Cardiac muscle cell (in vitro differentiated cells and primary cell): ENCODE measurements at regions not wholly inside any gene's neighbourhood (a gene's known extent, or its start where the extent isn't known, plus 50 kb on each side); places are given as distances from the start of the nearest gene placed in this dataset.

Experiments
- DNase-seq, 2 donors: peaks; one replicate each; pipeline versions ENCODE4 v3.0.0 to v3.0.0-alpha.2; 2010 to 2017; ENCODE audit warnings: low read depth in 1 of 2, low spot score in 1 of 2
- H3K27ac ChIP-seq: fragments of 200-600 bp; sonication (generic); 2 replicates; pipeline ENCODE4 v1.5.1; 2016
- H3K27me3 ChIP-seq: fragments of 200-600 bp; sonication (generic); 2 replicates; pipeline ENCODE4 v1.6.0; 2016; ENCODE audit warnings: control low read depth
- H3K36me3 ChIP-seq: fragments of 200-600 bp; sonication (generic); 2 replicates; pipeline ENCODE4 v1.5.1; 2016; ENCODE audit warnings: control low read depth
- H3K4me1 ChIP-seq: fragments of 200-600 bp; sonication (generic); 2 replicates; pipeline ENCODE4 v1.8.1; 2017; ENCODE audit warnings: low read depth, mild to moderate bottlenecking, mixed run types
- H3K4me3 ChIP-seq: fragments of 200-600 bp; sonication (generic); 2 replicates; pipeline ENCODE4 v1.5.1; 2016; ENCODE audit warnings: mild to moderate bottlenecking
- H3K9me3 ChIP-seq: fragments of 200-600 bp; sonication (generic); 2 replicates; pipeline ENCODE4 v1.5.1; 2017; ENCODE audit warnings: low read depth, mild to moderate bottlenecking, control low read depth
- CTCF ChIP-seq: IDR thresholded peaks from 2 replicates; pipeline ENCODE4 v1.5.1; 2012; ENCODE audit warnings: low read depth, mild to moderate bottlenecking, low read length

DNA sequence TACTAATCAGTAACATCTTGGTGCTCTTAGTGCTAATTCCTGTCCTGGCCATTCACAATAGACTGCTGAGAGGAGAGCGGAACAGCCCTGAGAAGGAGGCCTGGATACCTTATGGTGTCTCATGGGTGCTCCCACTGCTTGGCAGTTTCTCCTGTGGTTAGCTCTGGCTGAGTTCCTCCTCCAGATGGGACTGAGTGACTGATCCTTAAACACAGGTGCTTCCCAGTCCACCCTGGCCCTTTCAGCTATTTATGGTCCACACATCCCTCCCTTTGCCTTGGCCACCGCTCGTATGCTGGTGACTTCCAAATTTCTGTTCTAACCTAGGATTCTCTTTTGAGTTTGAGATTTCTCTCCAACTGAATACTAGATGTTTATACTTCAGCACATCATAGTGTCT lies 157.0 kb upstream of the CACNA1E start:
- Histone ChIP-seq H3K4me3 (no peak overlapping the region), H3K27me3 (peaks cover 12% of the 10 kb centered on the region), H3K9me3 (no peaks in the 10 kb centered on the region), H3K4me1 (no peaks in the 10 kb centered on the region), H3K27ac (no peak overlapping the region), H3K36me3 (no peaks in the 10 kb centered on the region)
- no peak for TF ChIP-seq CTCF
- DNase-seq, result no peak

DNA sequence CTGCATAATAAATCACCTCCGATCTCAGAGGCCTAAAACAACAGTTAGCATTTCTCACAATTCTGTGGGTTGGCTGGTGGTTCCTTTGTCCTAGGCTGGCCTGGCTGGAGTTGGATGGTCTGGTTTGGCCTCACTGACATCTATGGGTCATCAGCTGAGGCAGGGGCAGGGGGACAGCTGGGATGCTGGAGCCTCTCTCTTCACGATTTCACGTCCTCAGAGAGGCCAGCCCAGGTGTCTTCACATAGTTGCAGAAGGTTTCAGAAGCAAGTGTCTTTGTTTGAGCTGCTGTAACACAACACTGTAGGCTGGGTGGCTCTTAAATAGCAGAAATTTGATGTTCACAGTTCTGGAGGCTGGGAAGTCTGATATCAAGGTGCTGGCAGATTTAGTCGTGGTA lies 155.5 kb upstream of the CACNA1E start:
- DNase-seq, result no peak
- H3K4me1 ChIP-seq, result no peaks in the 10 kb centered on the region
- no peaks in the 10 kb centered on the region for H3K27me3 ChIP-seq
- no peak overlapping the region for H3K4me3 ChIP-seq
- H3K27ac ChIP-seq, result no peak overlapping the region
- no peak for TF ChIP-seq CTCF
- no peaks in the 10 kb centered on the region for H3K36me3 ChIP-seq
- H3K9me3 ChIP-seq, result no peaks in the 10 kb centered on the region

- no peaks in the 10 kb centered on the region for H3K9me3 ChIP-seq
- H3K4me3 ChIP-seq, result no peak overlapping the region
- H3K4me1 ChIP-seq, result no peaks in the 10 kb centered on the region
- no peaks in the 10 kb centered on the region for H3K27me3 ChIP-seq
- H3K36me3 ChIP-seq, result no peaks in the 10 kb centered on the region
- TF ChIP-seq CTCF, result no peak
- H3K27ac ChIP-seq, result no peak overlapping the region
- DNase-seq, result no peak
Measured at GRCh38 chr1:181334724-181335123, 148.6 kb upstream of the CACNA1E start.

DNA sequence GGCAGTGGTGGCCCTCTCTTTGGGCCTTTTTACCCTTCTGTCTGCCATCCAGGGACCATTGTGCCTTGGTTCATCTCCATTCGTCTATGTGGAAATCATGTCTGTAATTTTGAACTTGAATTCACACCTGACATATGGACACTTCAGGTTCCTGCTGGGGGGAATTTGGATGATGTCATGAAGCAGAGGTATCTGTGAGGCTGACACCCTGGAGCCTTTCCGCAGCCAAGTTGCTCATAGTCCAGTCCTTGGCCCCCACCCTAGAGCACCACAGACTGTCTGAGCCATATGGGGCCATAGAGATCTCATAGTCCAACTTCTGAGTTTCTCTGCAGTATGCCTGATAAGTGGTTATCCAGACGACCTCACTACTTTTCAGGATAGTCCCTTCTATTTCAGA lies 147.7 kb upstream of the CACNA1E start:
- Histone ChIP-seq H3K36me3 (no peaks in the 10 kb centered on the region), H3K9me3 (no peaks in the 10 kb centered on the region), H3K27me3 (no peaks in the 10 kb centered on the region), H3K4me3 (no peak overlapping the region), H3K27ac (no peak overlapping the region), H3K4me1 (no peaks in the 10 kb centered on the region)
- TF ChIP-seq CTCF, result no peak
- no peak for DNase-seq

- no peaks in the 10 kb centered on the region for H3K4me1 ChIP-seq
- H3K27ac ChIP-seq, result no peak overlapping the region
- H3K9me3 ChIP-seq, result no peaks in the 10 kb centered on the region
- H3K4me3 ChIP-seq, result no peak overlapping the region
- H3K27me3 ChIP-seq, result no peaks in the 10 kb centered on the region
- H3K36me3 ChIP-seq, result no peaks in the 10 kb centered on the region
- no peak for TF ChIP-seq CTCF
- no peak for DNase-seq
Measured at GRCh38 chr1:181341026-181341632, 142.2 kb upstream of the CACNA1E start.

DNA sequence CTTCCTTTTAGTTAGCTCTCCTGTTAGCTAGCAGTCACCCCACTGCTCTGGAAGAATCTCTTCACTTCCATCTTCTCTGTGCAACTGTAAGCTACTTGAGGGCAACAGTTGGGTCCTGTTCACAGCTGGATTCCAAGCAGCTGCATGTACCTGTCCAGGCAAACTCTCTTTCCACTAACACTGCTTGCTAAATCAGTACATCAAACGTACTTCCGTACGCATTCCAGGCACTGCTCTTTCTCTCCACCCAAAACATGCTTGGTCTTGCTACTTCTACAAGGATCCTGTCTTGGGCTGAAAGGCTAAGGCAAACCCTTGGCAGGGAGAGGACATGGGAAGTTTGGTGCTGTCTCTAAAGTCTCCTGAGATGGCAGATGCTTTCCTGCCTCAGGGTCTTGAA lies 139.2 kb upstream of the CACNA1E start:
- Histone ChIP-seq H3K27me3 (no peaks in the 10 kb centered on the region), H3K9me3 (no peaks in the 10 kb centered on the region), H3K4me1 (no peaks in the 10 kb centered on the region), H3K27ac (no peak overlapping the region), H3K4me3 (no peak overlapping the region), H3K36me3 (no peaks in the 10 kb centered on the region)
- DNase-seq, result no peak
- no peak for TF ChIP-seq CTCF
